Skin of body (tissue), 1 donor: ENCODE measurements at regions not wholly inside any gene's neighbourhood (a gene's known extent, or its start where the extent isn't known, plus 50 kb on each side); places are given as distances from the start of the nearest gene placed in this dataset.

Experiments used
- DNase-seq: peaks from one replicate; lab custom pipeline; 2025; lab: John Stamatoyannopoulos, UW

DNA sequence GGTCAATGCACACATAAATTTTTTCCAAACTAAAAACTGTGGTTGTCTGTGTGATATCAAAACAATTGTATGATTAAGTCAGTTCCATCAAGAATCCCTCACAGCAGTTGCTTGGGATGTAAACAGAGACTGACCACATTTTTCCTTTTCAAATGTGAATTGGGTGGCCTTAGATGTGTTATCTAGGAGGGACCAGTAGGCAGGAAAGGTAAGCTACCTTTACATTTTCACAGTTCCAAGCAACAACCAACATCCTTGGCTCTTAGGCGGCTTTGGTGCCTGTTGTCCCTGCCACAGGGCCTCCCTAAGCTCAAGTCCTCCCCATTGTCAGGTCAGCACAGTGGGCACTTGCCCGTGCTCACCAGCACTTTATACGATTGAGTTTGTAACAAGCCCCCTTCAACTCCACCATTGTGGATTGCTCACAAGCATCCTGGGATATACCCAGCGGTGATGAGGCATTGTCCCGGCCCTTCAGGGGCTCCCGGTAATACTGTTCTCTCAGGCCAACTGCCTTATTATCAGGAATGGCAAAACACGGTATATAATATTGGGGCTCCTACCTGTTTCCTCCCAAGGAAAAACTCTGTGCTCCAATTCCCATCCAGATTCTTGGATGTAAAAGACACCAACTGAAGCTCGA is 114.9 kb upstream of the ANKRD1 start:
- no peak for DNase-seq

DNA sequence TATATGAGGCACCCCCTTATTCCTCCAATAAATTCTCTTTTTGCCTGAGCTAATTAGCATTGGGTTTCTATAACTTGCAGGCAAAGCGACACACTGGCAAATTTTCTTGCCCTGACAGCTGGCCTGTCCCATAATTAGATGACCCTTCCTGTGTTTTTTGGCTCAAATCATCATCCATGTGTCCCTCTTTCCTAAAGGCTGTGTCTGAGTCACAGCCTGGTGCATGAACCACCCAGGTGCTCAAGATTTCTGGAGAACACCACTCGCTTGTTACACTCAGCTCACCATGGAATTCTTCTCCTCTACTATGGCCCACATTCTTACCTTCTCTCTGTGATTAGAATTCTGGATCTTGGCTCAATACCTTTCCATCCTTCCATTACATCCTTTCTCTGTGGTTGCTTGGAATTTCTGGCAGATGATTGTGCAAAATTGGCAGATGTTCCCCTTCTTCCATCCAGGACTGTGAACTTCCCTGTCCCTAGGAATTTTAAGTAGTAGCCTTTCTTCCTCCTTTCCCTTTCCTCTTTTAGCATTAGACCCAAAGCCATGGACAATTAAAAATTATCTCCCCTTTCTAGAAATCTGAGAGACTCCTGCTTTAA is 116.0 kb upstream of the ANKRD1 start:
- no peak for DNase-seq

GRCh38 chr10:91038971-91039370 is 118.1 kb upstream of the ANKRD1 start:
- no peak for DNase-seq

DNA sequence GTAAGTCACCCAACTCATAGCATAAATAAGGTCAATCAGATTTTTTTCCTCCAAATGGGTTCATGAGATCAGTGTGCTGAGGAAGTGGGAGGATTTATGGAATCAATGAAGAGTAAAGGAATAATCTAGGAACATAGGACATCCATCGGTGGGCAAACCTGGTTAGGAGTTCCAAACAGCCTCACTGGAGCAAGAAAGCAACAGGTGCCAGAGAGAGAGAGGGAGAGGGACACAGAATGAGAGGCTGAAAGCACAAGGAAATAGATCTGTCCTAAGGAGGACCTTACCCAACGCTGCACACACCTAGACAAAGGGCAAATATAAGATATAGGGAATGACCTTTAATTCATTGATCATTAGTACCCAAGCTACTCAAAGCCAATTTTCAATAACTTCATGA is 119.5 kb upstream of the ANKRD1 start:
- no peak for DNase-seq

DNA sequence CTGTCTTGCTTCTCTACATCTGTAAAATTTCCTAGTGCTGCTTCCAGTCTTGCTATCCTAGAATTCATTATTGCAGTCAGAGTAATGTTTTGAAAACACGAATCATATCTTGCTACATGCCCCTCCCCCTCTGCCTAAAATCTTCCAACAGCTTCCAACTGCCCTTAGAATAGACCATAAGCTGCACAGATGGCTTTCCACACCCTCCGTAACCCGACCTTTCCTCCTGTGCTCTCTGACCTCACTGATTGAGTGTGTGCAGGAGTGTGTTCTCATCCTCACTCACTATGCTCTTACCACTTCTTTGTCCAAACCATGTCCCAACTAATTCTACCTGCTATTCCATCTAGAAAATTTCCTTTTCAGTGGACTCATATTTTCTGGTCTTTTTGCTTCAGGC is 121.2 kb upstream of the ANKRD1 start:
- DNase-seq: no peak

GRCh38 chr10:91043173-91043910 is 122.5 kb upstream of the ANKRD1 start:
- no peak for DNase-seq

DNA sequence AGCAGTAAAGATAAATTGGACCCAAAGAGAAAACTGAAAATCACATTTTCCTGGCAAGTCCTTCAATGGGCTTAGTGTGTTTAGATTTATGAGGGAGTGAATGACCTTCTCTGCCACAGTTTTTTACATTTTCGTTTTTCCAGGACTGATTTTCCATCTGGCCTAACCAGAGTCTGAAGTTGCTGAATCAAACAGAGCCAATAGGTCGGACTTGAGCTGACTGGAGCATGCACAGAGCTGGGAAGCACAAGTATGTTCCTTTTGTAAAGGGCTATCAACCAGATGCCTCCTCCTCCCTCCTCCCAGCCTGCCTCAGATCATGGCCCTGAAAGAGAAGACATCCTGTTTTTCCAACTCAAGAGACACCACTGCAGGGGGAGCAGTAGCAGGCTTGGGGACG is 126.0 kb upstream of the ANKRD1 start:
- peak; percentile 6 for DNase-seq

GRCh38 chr10:91048380-91048779 is 127.5 kb upstream of the ANKRD1 start:
- DNase-seq: no peak

DNA sequence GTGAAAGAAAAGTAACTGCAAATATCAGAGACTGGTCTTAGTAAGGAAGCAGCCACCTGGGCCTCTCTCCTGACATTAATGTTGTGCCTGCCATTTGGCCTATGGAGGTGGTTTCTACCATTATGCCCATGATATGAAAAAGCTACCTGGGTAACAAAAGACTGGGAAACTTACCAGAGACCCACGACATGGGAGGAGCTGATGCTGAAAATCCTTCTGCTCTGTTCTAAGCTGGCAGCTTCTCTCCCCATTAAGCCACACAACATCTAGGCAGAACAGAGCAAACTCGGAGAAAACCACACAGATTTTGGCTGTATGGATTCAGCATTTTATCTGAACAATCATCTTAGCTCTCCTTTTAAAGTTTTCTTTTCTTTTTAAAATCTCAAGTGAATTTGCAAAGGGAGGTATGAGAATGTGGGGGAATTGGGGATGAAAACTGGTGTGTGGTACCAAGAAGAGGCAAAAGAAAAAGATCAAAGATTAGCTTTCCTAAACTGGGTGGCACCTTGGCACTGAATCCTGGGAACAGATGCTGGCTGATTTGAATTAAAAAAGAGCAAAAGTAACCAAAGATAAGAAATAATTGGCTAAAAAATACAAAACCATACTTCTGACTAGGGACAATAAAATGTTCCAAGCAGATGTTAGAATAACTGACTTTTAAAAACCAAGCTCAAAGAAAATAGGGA is 128.6 kb upstream of the ANKRD1 start:
- no peak for DNase-seq

GRCh38 chr10:91049988-91050360 is 129.1 kb upstream of the ANKRD1 start:
- no peak for DNase-seq

DNA sequence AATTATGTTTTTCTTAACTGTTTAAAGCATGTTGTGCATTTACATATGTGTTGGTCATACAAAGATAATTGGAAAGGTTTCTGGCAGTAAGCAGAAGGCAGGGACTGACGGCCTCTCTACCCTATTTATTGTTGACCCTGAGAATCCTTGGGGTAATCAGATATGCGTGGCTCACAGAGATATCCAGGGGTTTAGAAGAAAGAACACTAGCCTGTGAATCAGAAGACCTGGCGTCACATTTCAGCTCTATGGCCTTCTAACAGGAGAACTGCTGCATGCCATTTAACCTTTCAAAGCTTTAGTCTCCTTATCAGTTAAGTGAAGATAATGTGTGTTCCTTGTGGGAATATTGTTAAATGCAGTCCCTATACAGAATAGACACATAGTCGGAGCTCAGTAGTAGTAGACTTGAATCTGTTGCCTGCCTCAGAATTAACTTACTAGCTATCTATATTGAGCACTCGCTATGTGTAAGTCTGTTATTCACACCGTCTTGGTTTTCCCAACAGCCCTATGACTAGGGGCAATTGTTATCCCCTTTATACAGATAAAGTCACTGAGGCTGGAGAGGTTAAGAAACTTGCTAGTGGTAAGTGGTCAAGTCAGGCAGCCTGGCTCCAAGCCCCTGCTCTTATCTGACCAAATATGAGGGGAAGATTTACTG is 129.6 kb upstream of the ANKRD1 start:
- DNase-seq: no peak

- DNase-seq: no peak
Observed at GRCh38 chr10:91051829-91052228, 130.9 kb upstream of the ANKRD1 start.

DNA sequence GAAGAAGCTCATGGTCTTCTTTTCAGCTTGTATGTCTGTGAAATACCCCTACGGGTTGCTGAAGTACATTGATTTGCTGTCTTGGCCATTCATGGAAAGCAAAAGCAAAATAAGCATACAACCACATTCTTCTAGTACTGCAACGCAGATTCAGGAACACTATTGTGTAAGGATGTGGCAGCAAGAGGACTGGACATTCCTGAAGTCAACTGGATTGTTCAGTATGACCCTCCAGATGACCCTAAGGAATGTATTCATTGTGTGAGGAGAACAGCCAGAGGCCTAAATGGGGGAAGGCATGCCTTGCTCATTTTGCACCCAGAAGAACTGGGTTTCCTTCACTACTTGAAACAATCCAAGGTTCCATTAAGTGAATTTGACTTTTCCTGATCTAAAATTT is 133.4 kb upstream of the ANKRD1 start:
- DNase-seq: no peak

GRCh38 chr10:91061187-91061586 is 140.3 kb upstream of the ANKRD1 start:
- DNase-seq: no peak

- DNase-seq: no peak
Observed at GRCh38 chr10:91061608-91062007, 140.7 kb upstream of the ANKRD1 start.

GRCh38 chr10:91062091-91062490 is 141.2 kb upstream of the ANKRD1 start:
- DNase-seq: no peak

- no peak for DNase-seq
Observed at GRCh38 chr10:91071786-91072185, 148.7 kb upstream of the PCGF5 start.

DNA sequence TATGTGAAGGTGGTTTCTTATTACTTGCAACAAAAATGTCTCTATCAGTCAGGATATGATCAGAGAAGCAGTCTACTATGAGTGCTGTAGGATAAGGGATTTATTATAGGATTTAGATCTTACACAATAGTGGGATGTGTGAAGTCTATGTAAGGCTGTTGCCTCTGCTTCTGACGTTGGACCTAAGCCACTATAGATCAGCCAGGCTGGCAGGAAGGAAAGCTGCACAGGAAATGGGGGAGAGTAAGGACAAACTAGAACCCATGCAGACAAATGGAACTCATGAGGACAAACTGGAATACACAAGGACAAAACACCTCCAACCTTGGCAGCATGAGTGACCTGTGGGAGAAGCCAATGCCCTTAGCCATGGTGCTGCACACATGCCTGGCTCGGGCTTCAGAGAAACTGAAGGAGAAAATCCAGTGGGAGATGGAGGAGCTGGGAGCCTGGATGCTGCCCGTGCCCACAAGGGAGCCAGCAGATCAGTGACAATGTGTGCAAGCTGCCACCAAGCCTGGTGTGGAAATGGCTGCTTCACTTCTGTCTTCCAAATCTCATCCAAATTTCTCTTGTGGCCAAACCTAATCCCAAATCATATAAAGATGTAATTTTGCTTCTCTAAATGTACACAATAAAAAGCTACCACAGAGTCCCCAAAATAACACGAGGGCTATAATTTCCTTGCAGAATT is 147.0 kb upstream of the PCGF5 start:
- no peak for DNase-seq

DNA sequence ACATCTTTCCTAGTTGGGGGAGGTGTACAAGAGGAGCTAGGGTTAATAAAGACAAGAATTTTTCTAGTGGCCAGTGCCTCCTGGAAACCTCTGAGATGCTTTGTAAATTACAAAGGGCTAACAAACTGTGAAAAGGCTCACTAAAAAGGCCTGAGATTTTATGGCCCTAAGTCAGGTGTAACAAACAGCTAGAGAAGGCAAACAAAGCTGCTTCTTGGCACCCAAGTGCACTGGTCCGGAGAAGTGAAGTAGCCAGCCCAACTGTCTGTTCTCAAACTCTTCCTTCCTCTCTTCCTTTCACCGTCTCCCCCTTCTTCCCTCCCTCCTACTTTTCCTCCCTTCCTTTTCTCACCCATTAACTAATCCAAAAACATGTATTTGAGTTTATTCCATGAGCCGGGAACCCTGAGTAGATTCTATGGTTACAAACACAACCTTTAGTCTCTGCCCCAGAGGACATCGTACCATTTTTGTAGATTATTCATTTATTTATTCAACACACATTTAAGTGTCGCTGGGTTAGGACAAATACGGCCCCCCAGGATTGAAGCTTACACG is 143.4 kb upstream of the PCGF5 start:
- DNase-seq: no peak

DNA sequence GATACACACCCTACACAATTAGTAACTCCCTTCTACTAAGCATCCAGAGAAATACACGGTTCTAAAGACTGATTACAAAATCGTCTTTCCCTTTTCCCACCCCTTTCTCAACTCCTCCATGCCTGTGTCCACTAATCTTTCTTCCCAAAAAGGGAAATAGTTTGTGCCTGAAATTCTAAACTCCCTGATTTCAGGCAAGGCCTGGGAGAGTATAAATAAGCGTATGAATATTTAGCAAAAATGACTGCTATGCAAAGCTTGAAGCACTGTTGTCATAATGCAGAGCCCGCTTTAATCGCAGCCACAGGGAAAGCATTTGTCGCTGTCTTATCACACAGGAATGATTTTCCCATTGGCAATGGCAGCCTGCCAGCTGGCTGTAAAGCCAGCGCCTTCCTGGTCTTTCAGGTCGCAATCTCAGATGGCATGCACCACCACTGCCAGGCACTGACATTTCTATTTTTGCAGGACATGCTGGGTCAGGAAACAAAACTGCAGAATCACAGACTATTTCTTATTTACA is 142.9 kb upstream of the PCGF5 start:
- DNase-seq: peak; percentile 32

- no peak for DNase-seq
Observed at GRCh38 chr10:91080776-91081175, 139.7 kb upstream of the PCGF5 start.
